GM19025 (cell line): ENCODE measurements at regions not wholly inside any gene's neighbourhood (a gene's known extent, or its start where the extent isn't known, plus 50 kb on each side); places are given as distances from the start of the nearest gene placed in this dataset.

Experiments
- ATAC-seq: cut with Tn5 transposase; IDR thresholded peaks from one replicate; pipeline ENCODE4 v1.9.1; 2021; ENCODE audit warnings: mild to moderate bottlenecking, low read depth, moderate library complexity; ENCODE audit not compliant: unreplicated experiment

DNA sequence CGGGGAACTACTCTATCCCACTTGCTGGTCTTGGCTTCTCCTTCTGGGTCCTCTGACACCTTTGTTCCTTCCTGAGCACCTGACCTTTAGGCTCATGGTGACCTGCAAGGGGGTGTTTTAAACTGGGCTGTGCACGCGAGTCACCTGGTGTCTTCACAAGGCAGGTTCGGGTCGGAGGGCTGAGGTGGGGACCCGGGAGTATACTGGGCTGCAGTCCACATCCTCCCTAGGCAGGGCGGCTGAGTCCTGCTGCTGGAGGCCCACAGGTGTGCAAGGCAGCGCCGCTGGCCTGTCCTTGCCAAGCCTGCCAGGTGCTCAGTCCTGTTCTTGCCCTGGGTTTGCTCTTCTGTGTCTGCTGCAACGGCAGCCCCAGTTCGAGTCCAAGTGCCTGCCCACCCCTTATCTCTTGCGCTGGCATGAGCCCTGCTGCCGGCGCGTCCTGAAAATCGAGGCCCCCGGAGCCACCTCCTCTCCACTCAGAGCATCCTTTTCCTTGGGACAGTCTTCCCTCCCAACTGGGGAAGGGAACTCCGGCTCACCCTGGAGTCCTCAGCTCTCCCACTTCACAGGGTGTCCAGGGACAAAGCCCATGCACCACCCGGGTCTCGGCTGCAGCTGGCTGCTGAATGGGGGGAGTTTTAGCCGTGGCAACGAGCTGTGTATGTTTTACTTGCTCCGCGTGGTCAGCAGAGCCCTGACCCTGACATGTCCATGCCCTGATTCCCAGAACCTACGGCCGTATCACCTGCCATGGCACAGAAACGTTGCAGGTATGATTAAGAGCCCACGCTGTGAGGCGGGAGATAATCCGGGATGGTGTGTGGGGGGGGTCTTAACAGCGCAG is 193.5 kb downstream of the TEX29 start:
- no peak for ATAC-seq

- ATAC-seq: no peak
Measured at GRCh38 chr13:111514610-111515306, 194.3 kb downstream of the TEX29 start.

- ATAC-seq: no peak
Measured at GRCh38 chr13:111515307-111515617, 194.8 kb downstream of the TEX29 start.

DNA sequence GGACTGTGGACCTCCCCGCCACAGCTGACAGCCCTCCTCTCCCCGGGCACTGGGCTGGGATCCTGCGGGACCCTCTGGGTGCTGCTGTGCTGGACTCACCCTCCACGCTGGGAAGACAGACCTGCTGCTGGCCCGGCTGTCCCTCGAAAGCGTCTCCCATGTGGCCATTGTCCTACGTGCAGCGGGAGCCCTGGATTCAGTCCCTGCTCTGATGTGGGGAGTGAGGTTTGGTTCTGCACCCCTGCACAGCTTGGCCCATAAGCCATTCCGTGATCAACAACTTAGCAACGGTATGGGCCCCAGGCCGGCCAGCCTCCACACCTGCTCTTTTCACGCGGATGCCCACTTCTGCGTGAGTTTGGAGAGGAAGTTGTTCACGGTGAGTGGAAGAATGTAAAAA is 195.2 kb downstream of the TEX29 start:
- no peak for ATAC-seq

GRCh38 chr13:111516712-111517640 is 196.5 kb downstream of the TEX29 start:
- ATAC-seq: no peak

DNA sequence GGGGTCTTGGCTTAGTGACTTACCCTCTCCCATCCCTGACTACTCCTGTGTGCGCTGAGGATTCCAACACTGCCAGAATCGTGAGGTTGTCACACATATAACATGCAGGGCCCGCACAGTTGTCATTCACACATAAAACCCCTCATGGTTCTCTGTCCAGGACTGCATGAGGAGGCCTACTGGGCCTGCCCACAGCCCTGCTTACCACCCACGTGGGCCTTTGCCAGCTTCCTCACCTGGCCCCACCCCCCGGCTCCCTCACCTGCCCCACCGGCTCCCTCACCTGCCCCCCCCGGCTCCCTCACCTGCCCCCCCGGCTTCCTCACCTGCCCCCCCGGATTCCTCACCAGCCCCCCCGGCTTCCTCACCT is 197.2 kb downstream of the TEX29 start:
- no peak for ATAC-seq

DNA sequence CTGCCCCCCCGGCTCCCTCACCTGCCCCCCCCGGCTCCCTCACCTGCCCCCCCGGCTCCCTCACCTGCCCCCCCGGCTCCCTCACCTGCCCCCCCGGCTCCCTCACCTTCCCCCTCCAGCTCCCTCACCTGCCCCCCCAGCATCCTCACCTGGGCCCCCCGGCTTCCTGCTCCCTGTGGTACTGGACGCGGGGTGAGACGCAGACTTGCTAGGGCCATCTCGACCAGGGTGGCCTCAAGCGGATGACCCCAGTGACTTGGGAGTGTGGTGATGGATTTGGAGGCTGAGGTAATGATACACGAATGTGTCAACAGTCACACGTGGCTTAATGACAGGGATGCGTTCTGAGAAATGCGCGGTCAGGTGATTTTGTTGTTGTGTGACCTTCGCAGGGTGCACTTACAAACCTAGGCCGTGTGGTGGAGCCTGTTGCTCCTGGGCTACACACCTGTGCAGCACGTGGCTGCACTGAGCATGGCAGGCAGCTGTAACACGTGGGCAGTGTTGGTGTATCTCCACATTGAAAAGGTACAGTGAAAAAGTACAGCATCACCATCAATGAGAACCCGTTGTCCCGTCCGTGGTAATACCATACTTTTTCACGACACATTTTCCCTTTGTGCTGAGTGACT is 197.8 kb downstream of the TEX29 start:
- no peak for ATAC-seq

- ATAC-seq: no peak
Measured at GRCh38 chr13:111519041-111519440, 198.6 kb downstream of the TEX29 start.

- ATAC-seq: no peak
Measured at GRCh38 chr13:111519490-111520170, 199.2 kb downstream of the TEX29 start.

- no peak for ATAC-seq
Measured at GRCh38 chr13:111521030-111521429, 200.6 kb downstream of the TEX29 start.

DNA sequence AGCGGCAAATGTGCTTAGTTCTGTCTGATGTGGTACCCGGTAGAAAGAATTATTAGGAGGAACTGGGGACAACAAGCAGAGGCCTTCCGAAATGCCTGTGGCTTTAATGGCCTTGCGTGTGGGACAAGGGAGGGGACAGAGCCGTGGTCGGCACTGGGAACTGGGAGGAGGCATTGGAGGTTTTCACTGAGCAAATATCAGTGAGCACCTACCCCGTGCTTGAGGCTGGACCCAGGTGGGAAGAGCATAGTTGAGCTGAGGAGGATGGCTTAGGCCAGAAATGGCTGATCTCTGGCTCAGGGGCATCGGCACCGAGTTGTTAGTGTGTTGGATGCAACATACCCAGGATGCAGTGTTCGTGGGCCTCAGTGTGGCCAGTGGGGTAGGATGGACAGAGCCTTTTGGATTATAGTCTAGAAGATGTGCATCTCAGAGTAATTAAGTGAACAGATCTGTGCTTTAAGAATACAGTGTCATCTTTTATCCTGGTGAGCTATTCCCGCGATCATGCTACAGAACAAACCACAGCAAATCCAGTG is 201.3 kb downstream of the TEX29 start:
- ATAC-seq: no peak

DNA sequence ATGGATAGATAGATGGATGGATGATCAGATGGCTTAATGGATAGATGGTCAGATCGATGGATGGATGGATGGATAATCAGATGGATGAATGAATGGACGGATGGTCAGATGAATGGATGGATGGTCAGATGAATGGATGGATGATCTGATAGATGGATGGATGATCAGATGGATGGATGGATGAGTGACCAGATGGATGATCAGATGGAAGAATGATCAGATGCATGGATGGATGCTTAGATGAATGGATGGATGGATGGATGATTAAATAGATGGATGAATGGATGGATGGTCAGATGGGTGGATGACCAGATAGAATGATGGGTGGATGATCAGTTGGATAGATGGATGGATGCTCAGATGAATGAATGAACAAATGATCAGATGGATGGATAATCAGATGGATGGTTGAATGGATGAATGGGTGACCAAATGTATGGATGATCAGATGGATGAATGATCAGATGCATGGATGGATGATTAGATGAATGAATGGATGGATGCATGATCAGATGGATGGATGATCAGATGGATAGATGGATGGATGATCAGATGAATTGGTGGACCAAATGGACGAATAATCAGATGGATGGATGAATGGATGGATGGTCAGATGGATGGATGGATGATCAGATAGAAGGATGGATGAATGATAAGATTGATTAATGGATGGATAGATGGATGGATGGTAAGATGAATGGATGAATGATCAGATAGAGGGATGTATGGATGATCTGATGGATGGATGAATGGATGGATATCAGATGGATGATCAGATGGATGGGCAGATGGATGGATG is 205.1 kb downstream of the TEX29 start:
- ATAC-seq: no peak

DNA sequence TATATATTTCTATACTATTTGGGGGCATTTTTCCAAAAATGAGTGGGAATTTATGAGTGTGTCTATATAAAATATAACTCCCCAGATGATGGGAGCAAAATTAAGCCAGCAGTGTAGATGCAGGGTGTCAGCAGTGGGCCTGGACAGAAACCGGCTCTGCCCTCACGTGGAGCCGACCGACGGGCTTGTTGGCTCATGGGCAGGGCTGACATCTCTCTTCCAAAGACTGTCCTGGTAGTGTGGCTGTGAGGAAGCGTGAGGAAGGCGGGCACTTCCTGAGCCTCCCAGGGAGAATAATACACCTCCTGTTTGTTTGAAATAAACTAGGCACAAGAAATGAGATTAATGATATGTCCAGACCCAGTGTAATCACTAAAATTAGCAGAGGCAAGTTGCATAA is 206.5 kb downstream of the TEX29 start:
- no peak for ATAC-seq

GRCh38 chr13:111527614-111528229 is 207.3 kb downstream of the TEX29 start:
- no peak for ATAC-seq

DNA sequence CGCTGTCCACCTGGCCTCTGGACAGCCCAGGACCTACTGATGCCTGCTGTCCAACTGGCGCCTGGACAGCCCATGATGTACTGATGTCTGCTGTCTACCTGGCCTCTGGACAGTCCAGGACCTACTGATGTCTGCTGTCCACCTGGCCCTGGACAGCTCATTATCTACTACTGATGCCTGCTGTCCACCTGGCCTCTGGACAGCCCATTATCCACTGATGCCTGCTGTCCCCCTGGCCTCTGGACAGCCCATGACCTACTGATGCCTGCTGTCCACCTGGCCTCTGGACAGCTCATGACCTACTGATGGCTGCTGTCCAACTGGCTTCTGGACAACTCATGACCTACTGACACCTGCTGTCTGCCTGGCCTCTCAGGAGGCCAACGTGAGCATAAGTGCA is 208.1 kb downstream of the TEX29 start:
- ATAC-seq: no peak

GRCh38 chr13:111530137-111530870 is 209.9 kb downstream of the TEX29 start:
- ATAC-seq: no peak

- ATAC-seq: no peak
Measured at GRCh38 chr13:111531505-111531904, 211.1 kb downstream of the TEX29 start.

- no peak for ATAC-seq
Measured at GRCh38 chr13:111532111-111532510, 211.7 kb downstream of the TEX29 start.
